ENCODE measurements at regions not wholly inside any gene's neighbourhood (a gene's known extent, or its start where the extent isn't known, plus 50 kb on each side); places are given as distances from the start of the nearest gene placed in this dataset.

GRCh38 chr6:97621111-97621510, 338.1 kb upstream of the MMS22L start:
- no peak for DNase-seq

GRCh38 chr6:97626671-97627441, 343.8 kb upstream of the MMS22L start:
- DNase-seq = no peak

- no peak for DNase-seq
Observed at GRCh38 chr6:97629180-97629579, 346.2 kb upstream of the MMS22L start.

GRCh38 chr6:97630604-97631003, 347.6 kb upstream of the MMS22L start:
- no peak for DNase-seq

GRCh38 chr6:97632341-97632740, 349.3 kb upstream of the MMS22L start:
- no peak for DNase-seq

- no peak for DNase-seq
Observed at GRCh38 chr6:97639702-97640101, 356.7 kb upstream of the MMS22L start.

- no peak for DNase-seq
Observed at GRCh38 chr6:97644353-97644752, 361.3 kb upstream of the MMS22L start.

GRCh38 chr6:97645757-97646156, 362.7 kb upstream of the MMS22L start:
- no peak for DNase-seq

- DNase-seq = no peak
Observed at GRCh38 chr6:97653076-97653475, 370.1 kb upstream of the MMS22L start.

- DNase-seq = no peak
Observed at GRCh38 chr6:97653517-97653916, 370.5 kb upstream of the MMS22L start.

- no peak for DNase-seq
Observed at GRCh38 chr6:97654674-97655073, 371.7 kb upstream of the MMS22L start.

GRCh38 chr6:97656236-97656635, 373.2 kb upstream of the MMS22L start:
- no peak for DNase-seq

- no peak for DNase-seq
Observed at GRCh38 chr6:97656706-97657350, 373.8 kb upstream of the MMS22L start.

GRCh38 chr6:97658090-97658489, 375.1 kb upstream of the MMS22L start:
- DNase-seq = no peak

- DNase-seq = no peak
Observed at GRCh38 chr6:97663252-97663651, 380.2 kb upstream of the MMS22L start.

- no peak for DNase-seq
Observed at GRCh38 chr6:97665446-97665845, 382.4 kb upstream of the MMS22L start.

- DNase-seq = no peak
Observed at GRCh38 chr6:97666889-97667288, 383.9 kb upstream of the MMS22L start.

GRCh38 chr6:97668716-97669115, 385.7 kb upstream of the MMS22L start:
- no peak for DNase-seq

- DNase-seq = no peak
Observed at GRCh38 chr6:97669191-97670031, 386.4 kb upstream of the MMS22L start.

- DNase-seq = no peak
Observed at GRCh38 chr6:97674802-97675201, 391.8 kb upstream of the MMS22L start.

- DNase-seq = no peak
Observed at GRCh38 chr6:97677626-97678025, 394.6 kb upstream of the MMS22L start.

- DNase-seq = no peak
Observed at GRCh38 chr6:97687916-97688315, 404.9 kb upstream of the MMS22L start.

GRCh38 chr6:97689078-97689754, 406.2 kb upstream of the MMS22L start:
- DNase-seq = no peak

All from NCI-H1092 (cell line).